Aorta (tissue), 5 donors: ENCODE measurements at regions not wholly inside any gene's neighbourhood (a gene's known extent, or its start where the extent isn't known, plus 50 kb on each side); places are given as distances from the start of the nearest gene placed in this dataset.

Experiments used
- ATAC-seq: fragments of 200-7000 bp; cut with Tn5 transposase; one replicate; pipeline ENCODE4 v1.9.1; 2022; ENCODE audit warnings: moderate library complexity; ENCODE audit not compliant: low FRiP score
- DNase-seq, 2 donors: peaks; one replicate each; pipeline ENCODE4 v3.0.0-alpha.2; 2020
- H3K27ac ChIP-seq, 2 donors: one replicate each; pipeline ENCODE4 v1.5.1; 2013; ENCODE audit warnings: low read length in 2 of 2, mild to moderate bottlenecking in 2 of 2, moderate library complexity in 2 of 2, control low read depth in 1 of 2, inconsistent platforms in 1 of 2, low read depth in 1 of 2
- H3K27me3 ChIP-seq, 2 donors: one replicate each; pipeline ENCODE4 v1.6.1; 2013; ENCODE audit warnings: control low read depth in 1 of 2, low read length in 1 of 2, mild to moderate bottlenecking in 1 of 2, moderate library complexity in 1 of 2; ENCODE audit not compliant: insufficient read depth in 2 of 2, control insufficient read depth in 1 of 2
- H3K36me3 ChIP-seq, 2 donors: one replicate each; pipeline ENCODE4 v1.6.1; 2013; ENCODE audit warnings: control low read depth in 1 of 2, low read length in 1 of 2, mild to moderate bottlenecking in 1 of 2; ENCODE audit not compliant: insufficient read depth in 2 of 2, control insufficient read depth in 1 of 2
- H3K4me1 ChIP-seq, 2 donors: one replicate each; pipeline ENCODE4 v1.6.1; 2013; ENCODE audit warnings: low read length in 2 of 2, control low read depth in 1 of 2, mild to moderate bottlenecking in 1 of 2, moderate library complexity in 1 of 2; ENCODE audit not compliant: insufficient read depth in 2 of 2, control insufficient read depth in 1 of 2
- H3K4me3 ChIP-seq, 2 donors: one replicate each; pipeline ENCODE4 v1.5.1; 2013; ENCODE audit warnings: low read length in 2 of 2, control low read depth in 1 of 2, mild to moderate bottlenecking in 1 of 2
- H3K9me3 ChIP-seq: one replicate; pipeline ENCODE4 v1.6.1; 2013; ENCODE audit warnings: mild to moderate bottlenecking, low read length; ENCODE audit not compliant: control insufficient read depth
- WGBS, 2 donors: extraction: QIAGEN DNeasy Blood & Tissue Kit; methylation state at CpG; one replicate each; pipeline ENCODE4 v1.1.7; 2013; 5-methylcytosine and 5-hydroxymethylcytosine counted together
- intact Hi-C, 2 donors: fragments of 100-400 bp; cut with DNase I; formaldehyde crosslinking; loops; one replicate each; pipeline versions ENCODE4 v1.14.2 to v1.15.0; 2022
- donor health status: healthy with polysubstance abuse.
- donor health status: Bipolar disorder and iron deficiency.
- donor health status: DM: no; HTN: no; CAD: no.
- donor health status: DM: no; HTN: no; CAD: no.
- donor health status: DM: yes; HTN: yes; CAD: no.

DNA sequence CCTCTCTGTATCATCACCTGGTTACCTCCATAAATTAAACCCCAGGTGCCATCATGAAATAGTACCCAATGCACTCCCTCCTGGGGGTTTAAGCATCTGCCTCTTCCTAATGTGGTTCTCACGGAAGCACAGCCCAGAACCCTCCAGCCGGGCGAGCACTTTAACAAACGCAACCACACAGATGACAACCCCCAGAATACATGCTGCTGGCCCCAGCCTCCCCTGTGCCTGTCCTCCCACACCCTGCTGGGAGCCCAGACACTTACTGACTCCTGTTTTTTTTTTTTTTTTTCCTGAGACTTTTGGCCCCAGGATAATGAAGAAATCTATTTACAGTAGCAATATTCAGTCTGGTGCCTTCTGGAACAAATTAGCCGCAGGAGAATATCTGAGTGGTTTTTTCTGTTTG is 50.0 kb upstream of the COL5A1 start:
- Histone ChIP-seq H3K4me1 (no peaks in the 10 kb centered on the region), H3K4me3 (no peak overlapping the region), H3K27ac (no peak overlapping the region), H3K36me3 (no peaks in the 10 kb centered on the region), H3K27me3 (no peaks in the 10 kb centered on the region), H3K9me3 (no peaks in the 10 kb centered on the region)
- WGBS, 2 donors = 77 to 88% methylated on average over 5 of the region's 5 CpGs
- ATAC-seq (no peak), DNase-seq (no peak)
- intact Hi-C loops = no loop called here
